Neural progenitor cell (in vitro differentiated cells): ENCODE measurements at regions not wholly inside any gene's neighbourhood (a gene's known extent, or its start where the extent isn't known, plus 50 kb on each side); places are given as distances from the start of the nearest gene placed in this dataset.

ENCODE experiments used
- DNase-seq: peaks from one replicate; pipeline ENCODE4 v3.0.0-alpha.2; 2016; ENCODE audit warnings: low spot score
- H2AFZ ChIP-seq: fragments of 200-600 bp; sonication (generic); replicated peaks from 2 replicates; pipeline ENCODE4 v1.6.1; 2016; ENCODE audit warnings: antibody characterized with exemption
- H3F3A ChIP-seq: fragments of 200-600 bp; sonication (generic); 2 replicates; pipeline ENCODE4 v1.6.1; 2016; ENCODE audit warnings: antibody characterized with exemption, low read depth
- H3K27ac ChIP-seq: fragments of 200-600 bp; sonication (generic); 2 replicates; pipeline ENCODE4 v1.5.1; 2016; ENCODE audit warnings: mild to moderate bottlenecking
- H3K27me3 ChIP-seq: fragments of 200-600 bp; sonication (generic); 2 replicates; pipeline ENCODE4 v1.6.1; 2016; ENCODE audit warnings: mild to moderate bottlenecking, moderate library complexity
- H3K36me3 ChIP-seq: fragments of 200-600 bp; sonication (generic); 2 replicates; pipeline ENCODE4 v1.5.1; 2016
- H3K4me1 ChIP-seq: fragments of 200-600 bp; sonication (generic); 2 replicates; pipeline ENCODE4 v1.6.1; 2016; ENCODE audit warnings: mixed run types
- H3K4me2 ChIP-seq: fragments of 200-600 bp; sonication (generic); 2 replicates; pipeline ENCODE4 v1.6.1; 2016
- H3K4me3 ChIP-seq: fragments of 200-600 bp; sonication (generic); 2 replicates; pipeline ENCODE4 v1.5.1; 2016
- H3K79me2 ChIP-seq: fragments of 200-600 bp; sonication (generic); 2 replicates; pipeline ENCODE4 v1.6.1; 2016; ENCODE audit warnings: low read depth
- H3K9ac ChIP-seq: fragments of 200-600 bp; sonication (generic); 2 replicates; pipeline ENCODE4 v1.6.1; 2016
- H3K9me3 ChIP-seq: fragments of 200-600 bp; sonication (generic); 2 replicates; pipeline ENCODE4 v1.5.1; 2016; ENCODE audit warnings: low read depth
- H4K20me1 ChIP-seq: fragments of 200-600 bp; sonication (generic); 2 replicates; pipeline ENCODE4 v1.6.1; 2016; ENCODE audit warnings: low read depth
- H3K27ac Mint-ChIP-seq: 3 replicates; pipeline ENCODE4 v1.8.0; 2021; ENCODE audit warnings: mixed read lengths
- H3K27me3 Mint-ChIP-seq: 2 replicates; pipeline ENCODE4 v1.8.0; 2022; ENCODE audit warnings: low read depth, mild to moderate bottlenecking, inconsistent platforms, moderate library complexity, mixed read lengths; ENCODE audit not compliant: insufficient read depth
- H3K36me3 Mint-ChIP-seq: 3 replicates; pipeline ENCODE4 v1.8.0; 2021; ENCODE audit warnings: mixed read lengths
- H3K4me1 Mint-ChIP-seq: 3 replicates; pipeline ENCODE4 v1.8.0; 2021; ENCODE audit warnings: mixed read lengths
- H3K4me3 Mint-ChIP-seq: 3 replicates; pipeline ENCODE4 v1.8.0; 2021; ENCODE audit warnings: mild to moderate bottlenecking, moderate library complexity, mixed read lengths
- H3K9me3 Mint-ChIP-seq: 3 replicates; pipeline ENCODE4 v1.8.0; 2020; ENCODE audit warnings: mixed read lengths
- EZH2 ChIP-seq: fragments of 200-600 bp; sonication (generic); IDR thresholded peaks from 2 replicates; pipeline ENCODE4 v1.6.1; 2017; ENCODE audit warnings: antibody characterized with exemption, mild to moderate bottlenecking, moderate library complexity
- EZH2phosphoT487 ChIP-seq: fragments of 200-600 bp; sonication (generic); IDR thresholded peaks from 2 replicates; pipeline ENCODE4 v1.6.1; 2017; ENCODE audit warnings: antibody characterized with exemption
- TF ChIP-seq, protein P1 (sequence below): fragments of 200-600 bp; sonication (generic); IDR thresholded peaks from 2 replicates; pipeline ENCODE4 v1.5.1; 2017; ENCODE audit warnings: antibody characterized with exemption, mild to moderate bottlenecking

- Histone ChIP-seq H3K4me3 (no peak overlapping the region), H3K79me2 (no peaks in the 10 kb centered on the region), H3K27me3 (no peaks in the 10 kb centered on the region), H3K9me3 (no peaks in the 10 kb centered on the region), H4K20me1 (no peaks in the 10 kb centered on the region), H3K36me3 (no peaks in the 10 kb centered on the region), H3K9ac (no peak overlapping the region), H3K4me2 (peak overlapping the region; percentile 7), H3F3A (no peaks in the 10 kb centered on the region), H3K4me1 (peaks cover 12% of the 10 kb centered on the region), H3K27ac (no peak overlapping the region), H2AFZ (no peak overlapping the region)
- Mint-ChIP-seq H3K36me3 (no peaks in the 10 kb centered on the region), H3K4me3 (no peak overlapping the region), H3K27me3 (no peaks in the 10 kb centered on the region), H3K9me3 (no peaks in the 10 kb centered on the region), H3K27ac (no peak overlapping the region), H3K4me1 (peaks cover 10% of the 10 kb centered on the region)
- TF ChIP-seq, protein P1, sequence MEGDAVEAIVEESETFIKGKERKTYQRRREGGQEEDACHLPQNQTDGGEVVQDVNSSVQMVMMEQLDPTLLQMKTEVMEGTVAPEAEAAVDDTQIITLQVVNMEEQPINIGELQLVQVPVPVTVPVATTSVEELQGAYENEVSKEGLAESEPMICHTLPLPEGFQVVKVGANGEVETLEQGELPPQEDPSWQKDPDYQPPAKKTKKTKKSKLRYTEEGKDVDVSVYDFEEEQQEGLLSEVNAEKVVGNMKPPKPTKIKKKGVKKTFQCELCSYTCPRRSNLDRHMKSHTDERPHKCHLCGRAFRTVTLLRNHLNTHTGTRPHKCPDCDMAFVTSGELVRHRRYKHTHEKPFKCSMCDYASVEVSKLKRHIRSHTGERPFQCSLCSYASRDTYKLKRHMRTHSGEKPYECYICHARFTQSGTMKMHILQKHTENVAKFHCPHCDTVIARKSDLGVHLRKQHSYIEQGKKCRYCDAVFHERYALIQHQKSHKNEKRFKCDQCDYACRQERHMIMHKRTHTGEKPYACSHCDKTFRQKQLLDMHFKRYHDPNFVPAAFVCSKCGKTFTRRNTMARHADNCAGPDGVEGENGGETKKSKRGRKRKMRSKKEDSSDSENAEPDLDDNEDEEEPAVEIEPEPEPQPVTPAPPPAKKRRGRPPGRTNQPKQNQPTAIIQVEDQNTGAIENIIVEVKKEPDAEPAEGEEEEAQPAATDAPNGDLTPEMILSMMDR = no peak
- TF ChIP-seq EZH2 = no peak
- TF ChIP-seq EZH2phosphoT487 = no peak
- peak; percentile 42 for DNase-seq
Observed at GRCh38 chr21:18155508-18156193, 89.0 kb upstream of the CHODL start.

- Histone ChIP-seq H3K36me3 (no peaks in the 10 kb centered on the region), H2AFZ (no peak overlapping the region), H4K20me1 (no peaks in the 10 kb centered on the region), H3K9ac (no peak overlapping the region), H3K9me3 (no peaks in the 10 kb centered on the region), H3K4me2 (no peak overlapping the region), H3F3A (no peaks in the 10 kb centered on the region), H3K4me3 (no peak overlapping the region), H3K79me2 (no peaks in the 10 kb centered on the region), H3K27me3 (no peaks in the 10 kb centered on the region), H3K4me1 (peaks cover 12% of the 10 kb centered on the region), H3K27ac (no peak overlapping the region)
- Mint-ChIP-seq H3K36me3 (no peaks in the 10 kb centered on the region), H3K4me3 (no peak overlapping the region), H3K27me3 (no peaks in the 10 kb centered on the region), H3K4me1 (peaks cover 10% of the 10 kb centered on the region), H3K27ac (no peak overlapping the region), H3K9me3 (no peaks in the 10 kb centered on the region)
- TF ChIP-seq, protein P1 = no peak
- TF ChIP-seq EZH2phosphoT487 (no peak), EZH2 (no peak)
- no peak for DNase-seq
Observed at GRCh38 chr21:18153063-18153462, 91.6 kb upstream of the CHODL start.

GRCh38 chr21:18152371-18152770 lies 92.3 kb upstream of the CHODL start:
- no peak overlapping the region for H2AFZ ChIP-seq
- Mint-ChIP-seq H3K9me3 (no peaks in the 10 kb centered on the region), H3K4me3 (no peak overlapping the region), H3K36me3 (no peaks in the 10 kb centered on the region), H3K27me3 (no peaks in the 10 kb centered on the region), H3K27ac (no peak overlapping the region), H3K4me1 (peaks cover 10% of the 10 kb centered on the region)
- no peaks in the 10 kb centered on the region for H3K27me3 ChIP-seq
- no peak overlapping the region for H3K9ac ChIP-seq
- no peak for TF ChIP-seq EZH2phosphoT487
- no peak for TF ChIP-seq EZH2
- TF ChIP-seq, protein P1 = no peak
- no peaks in the 10 kb centered on the region for H3K79me2 ChIP-seq
- no peak for DNase-seq
- no peaks in the 10 kb centered on the region for H3K36me3 ChIP-seq
- no peaks in the 10 kb centered on the region for H3K9me3 ChIP-seq
- no peak overlapping the region for H3K4me2 ChIP-seq
- H3F3A ChIP-seq = no peaks in the 10 kb centered on the region
- H4K20me1 ChIP-seq = no peaks in the 10 kb centered on the region
- no peak overlapping the region for H3K27ac ChIP-seq
- H3K4me3 ChIP-seq = no peak overlapping the region
- peaks cover 12% of the 10 kb centered on the region for H3K4me1 ChIP-seq
